ENCODE measurements at regions not wholly inside any gene's neighbourhood (a gene's known extent, or its start where the extent isn't known, plus 50 kb on each side); places are given as distances from the start of the nearest gene placed in this dataset.

- no peak for TF ChIP-seq CTCF (conservative IDR thresholded peaks at IDR 0.05)
- TF ChIP-seq EZH2 (IDR thresholded peaks at IDR 0.05; ENCODE audit: low read depth): no peak
These were observed 274.4 kb downstream of the THBS2 start for GRCh38 chr6:168979254-168979653.
